MM.1S (cell line): ENCODE measurements at regions not wholly inside any gene's neighbourhood (a gene's known extent, or its start where the extent isn't known, plus 50 kb on each side); places are given as distances from the start of the nearest gene placed in this dataset.

ENCODE experiments used
- DNase-seq: peaks from one replicate; pipeline ENCODE4 v3.0.0-alpha.2; 2015
- H2AFZ ChIP-seq: fragments of 300-600 bp; sonication (generic); 2 replicates; pipeline ENCODE4 v1.6.0; 2016; ENCODE audit warnings: antibody characterized with exemption, low read length
- H3F3A ChIP-seq: fragments of 300-600 bp; sonication (generic); 2 replicates; pipeline ENCODE4 v1.6.1; 2016; ENCODE audit warnings: mild to moderate bottlenecking, antibody characterized with exemption, low read length, moderate library complexity, mixed read lengths; ENCODE audit not compliant: insufficient read depth
- H3K27ac ChIP-seq: fragments of 300-600 bp; sonication (generic); 2 replicates; pipeline ENCODE4 v1.5.1; 2016; ENCODE audit warnings: mild to moderate bottlenecking, low read length
- H3K27me3 ChIP-seq: fragments of 300-600 bp; sonication (generic); replicated peaks from 2 replicates; pipeline ENCODE4 v1.6.0; 2016; ENCODE audit warnings: low read length; ENCODE audit not compliant: insufficient read depth
- H3K36me3 ChIP-seq: fragments of 300-600 bp; sonication (generic); replicated peaks from 2 replicates; pipeline ENCODE4 v1.6.1; 2016; ENCODE audit warnings: mild to moderate bottlenecking, low read length, mixed read lengths; ENCODE audit not compliant: insufficient read depth
- H3K4me1 ChIP-seq: fragments of 300-600 bp; sonication (generic); 2 replicates; pipeline ENCODE4 v1.6.1; 2016; ENCODE audit warnings: low read length, mixed read lengths
- H3K4me2 ChIP-seq: fragments of 300-600 bp; sonication (generic); 2 replicates; pipeline ENCODE4 v1.6.0; 2016; ENCODE audit warnings: low read depth, low read length
- H3K4me3 ChIP-seq: fragments of 300-600 bp; sonication (generic); 2 replicates; pipeline ENCODE4 v1.5.1; 2016; ENCODE audit warnings: low read length, mixed read lengths
- H3K79me2 ChIP-seq: fragments of 300-600 bp; sonication (generic); 2 replicates; pipeline ENCODE4 v1.6.1; 2016; ENCODE audit warnings: mixed run types, low read length, mixed read lengths
- H3K9ac ChIP-seq: fragments of 300-600 bp; sonication (generic); 2 replicates; pipeline ENCODE4 v1.6.1; 2016; ENCODE audit warnings: low read length, mixed read lengths
- H3K9me2 ChIP-seq: fragments of 300-600 bp; sonication (generic); replicated peaks from 2 replicates; pipeline ENCODE4 v1.6.1; 2016; ENCODE audit warnings: mild to moderate bottlenecking, low read length, mixed read lengths; ENCODE audit not compliant: insufficient read depth
- H3K9me3 ChIP-seq: fragments of 300-600 bp; sonication (generic); replicated peaks from 2 replicates; pipeline ENCODE4 v1.6.1; 2016; ENCODE audit warnings: mild to moderate bottlenecking, low read length, mixed read lengths; ENCODE audit not compliant: insufficient read depth
- H4K20me1 ChIP-seq: fragments of 300-600 bp; sonication (generic); 2 replicates; pipeline ENCODE4 v1.6.1; 2016; ENCODE audit warnings: mild to moderate bottlenecking, low read length, moderate library complexity, mixed read lengths; ENCODE audit not compliant: insufficient read depth
- EZH2 ChIP-seq: fragments of 300-600 bp; sonication (generic); optimal IDR thresholded peaks from 2 replicates; pipeline ENCODE3; 2017; ENCODE audit warnings: low read depth, mild to moderate bottlenecking, antibody characterized with exemption, low read length, mixed read lengths
- EZH2phosphoT487 ChIP-seq: fragments of 300-600 bp; sonication (generic); IDR thresholded peaks from 2 replicates; pipeline ENCODE4 v1.6.1; 2018; ENCODE audit warnings: antibody characterized with exemption, low read length
- TF ChIP-seq, protein P1 (sequence below): fragments of 300-600 bp; sonication (generic); IDR thresholded peaks from 2 replicates; pipeline ENCODE4 v1.5.1; 2016; ENCODE audit warnings: antibody characterized with exemption, low read length, mixed read lengths

DNA sequence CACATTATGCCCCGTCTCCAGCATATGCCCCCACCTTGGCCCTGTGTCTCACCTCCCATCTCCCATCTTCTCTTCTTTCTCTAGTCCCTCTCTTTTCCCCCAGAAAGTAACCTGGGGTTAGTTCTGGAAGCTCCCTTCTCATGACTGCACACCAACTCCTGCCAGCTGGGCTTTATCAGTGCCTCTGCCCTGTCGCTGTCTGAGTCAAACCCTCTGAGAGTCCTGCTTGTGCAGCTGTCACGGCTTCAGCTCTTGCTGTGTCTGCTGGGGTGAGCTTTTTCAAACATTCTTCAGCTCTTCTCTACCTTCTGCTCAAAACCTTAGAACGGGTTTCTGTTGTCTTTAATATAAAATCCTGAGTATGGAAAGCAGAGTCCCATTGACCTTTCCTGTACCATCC lies 304.5 kb upstream of the B3GAT1 start:
- no peaks in the 10 kb centered on the region for H3K36me3 ChIP-seq
- H3K4me2 ChIP-seq, result no peak overlapping the region
- DNase-seq, result no peak
- H4K20me1 ChIP-seq, result no peaks in the 10 kb centered on the region
- TF ChIP-seq EZH2phosphoT487 (no peak), EZH2 (no peak)
- TF ChIP-seq, protein P1, sequence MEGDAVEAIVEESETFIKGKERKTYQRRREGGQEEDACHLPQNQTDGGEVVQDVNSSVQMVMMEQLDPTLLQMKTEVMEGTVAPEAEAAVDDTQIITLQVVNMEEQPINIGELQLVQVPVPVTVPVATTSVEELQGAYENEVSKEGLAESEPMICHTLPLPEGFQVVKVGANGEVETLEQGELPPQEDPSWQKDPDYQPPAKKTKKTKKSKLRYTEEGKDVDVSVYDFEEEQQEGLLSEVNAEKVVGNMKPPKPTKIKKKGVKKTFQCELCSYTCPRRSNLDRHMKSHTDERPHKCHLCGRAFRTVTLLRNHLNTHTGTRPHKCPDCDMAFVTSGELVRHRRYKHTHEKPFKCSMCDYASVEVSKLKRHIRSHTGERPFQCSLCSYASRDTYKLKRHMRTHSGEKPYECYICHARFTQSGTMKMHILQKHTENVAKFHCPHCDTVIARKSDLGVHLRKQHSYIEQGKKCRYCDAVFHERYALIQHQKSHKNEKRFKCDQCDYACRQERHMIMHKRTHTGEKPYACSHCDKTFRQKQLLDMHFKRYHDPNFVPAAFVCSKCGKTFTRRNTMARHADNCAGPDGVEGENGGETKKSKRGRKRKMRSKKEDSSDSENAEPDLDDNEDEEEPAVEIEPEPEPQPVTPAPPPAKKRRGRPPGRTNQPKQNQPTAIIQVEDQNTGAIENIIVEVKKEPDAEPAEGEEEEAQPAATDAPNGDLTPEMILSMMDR, result no peak
- no peak overlapping the region for H3K27ac ChIP-seq
- no peaks in the 10 kb centered on the region for H3K27me3 ChIP-seq
- H2AFZ ChIP-seq, result no peak overlapping the region
- H3K9ac ChIP-seq, result no peak overlapping the region
- H3K9me3 ChIP-seq, result no peaks in the 10 kb centered on the region
- no peaks in the 10 kb centered on the region for H3K9me2 ChIP-seq
- H3K79me2 ChIP-seq, result no peaks in the 10 kb centered on the region
- H3K4me3 ChIP-seq, result no peak overlapping the region
- H3K4me1 ChIP-seq, result no peaks in the 10 kb centered on the region
- H3F3A ChIP-seq, result no peaks in the 10 kb centered on the region

DNA sequence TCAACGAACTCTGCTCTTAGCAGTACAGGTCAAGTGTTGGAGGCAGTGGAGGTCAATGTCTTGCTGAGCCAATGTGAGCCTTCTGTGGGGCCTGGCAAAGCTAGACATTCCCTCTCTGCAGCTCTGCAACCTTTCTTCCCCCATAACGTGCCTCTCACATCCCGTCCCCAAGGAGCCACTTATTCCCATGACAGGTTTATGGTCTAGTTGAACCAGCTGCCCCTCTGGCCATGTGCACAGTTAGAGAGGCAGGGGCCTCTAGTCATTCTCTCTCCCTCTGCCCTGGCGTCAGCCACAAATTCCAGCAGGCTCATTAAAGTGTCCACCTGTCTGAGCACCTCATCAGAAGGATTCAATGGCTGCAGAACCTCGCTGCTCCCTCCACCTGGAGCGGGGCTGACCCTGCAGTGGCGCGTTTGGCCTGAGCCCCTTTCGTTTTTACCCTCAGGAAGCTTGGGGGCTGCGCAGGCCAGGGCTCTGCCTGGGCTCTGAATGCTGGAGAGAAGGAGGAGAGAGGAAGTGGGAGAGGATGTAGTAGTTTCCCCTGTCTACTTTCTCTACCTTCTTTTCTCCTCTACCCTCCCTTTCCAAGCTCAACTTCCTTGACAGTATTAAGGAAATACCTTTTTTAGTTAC lies 302.1 kb upstream of the B3GAT1 start:
- Histone ChIP-seq H3K4me3 (no peak overlapping the region), H3K36me3 (no peaks in the 10 kb centered on the region), H4K20me1 (no peaks in the 10 kb centered on the region), H2AFZ (no peak overlapping the region), H3K27me3 (no peaks in the 10 kb centered on the region), H3K9me3 (no peaks in the 10 kb centered on the region), H3K9ac (no peak overlapping the region), H3K4me1 (no peaks in the 10 kb centered on the region), H3F3A (no peaks in the 10 kb centered on the region), H3K9me2 (no peaks in the 10 kb centered on the region), H3K4me2 (no peak overlapping the region), H3K79me2 (no peaks in the 10 kb centered on the region), H3K27ac (no peak overlapping the region)
- TF ChIP-seq EZH2, result no peak
- TF ChIP-seq EZH2phosphoT487, result no peak
- TF ChIP-seq, protein P1, result no peak
- no peak for DNase-seq

DNA sequence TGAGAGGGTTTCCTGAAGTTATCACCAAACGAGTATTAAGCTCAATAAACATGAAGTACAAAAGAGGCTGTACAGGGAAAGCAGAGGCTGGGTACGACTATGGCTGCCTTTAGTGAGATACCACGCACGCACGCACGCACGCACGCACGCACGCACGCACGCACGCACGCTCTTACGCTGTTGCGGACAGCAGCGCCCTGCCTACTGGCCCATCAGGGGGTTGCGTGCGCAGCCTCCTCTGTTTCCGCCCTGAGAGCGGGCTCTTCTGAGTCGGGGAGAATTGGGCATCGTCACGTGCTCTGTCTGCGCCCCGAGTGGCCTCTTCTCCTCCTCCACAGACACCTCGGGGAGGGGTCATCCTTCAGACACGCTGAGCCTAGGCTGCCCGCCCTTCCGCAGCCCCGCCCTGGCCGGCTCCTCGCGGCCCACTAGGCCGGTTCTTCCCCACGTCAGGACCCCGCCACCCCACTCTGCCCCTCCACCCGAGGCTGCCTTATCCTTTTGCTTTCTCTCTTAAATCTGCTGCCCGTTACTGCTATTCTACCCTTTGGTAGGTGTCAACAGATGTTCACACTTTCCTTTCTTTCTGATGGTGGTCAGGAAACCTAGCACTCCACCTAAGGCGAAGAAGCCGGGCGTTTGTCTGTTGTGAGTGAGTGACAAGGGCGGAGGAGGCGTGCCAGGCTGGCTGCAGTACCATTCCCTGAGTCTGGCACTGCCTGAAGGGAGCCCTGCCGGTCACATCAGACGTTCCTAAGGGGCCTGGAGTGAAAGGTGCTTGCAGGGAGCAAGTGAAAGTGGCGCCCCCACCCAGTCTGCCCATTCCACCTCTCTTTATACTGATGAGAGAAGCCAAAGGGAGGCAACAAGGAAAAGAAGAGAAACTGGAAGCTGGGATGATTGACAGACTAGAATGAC lies 300.4 kb upstream of the B3GAT1 start:
- no peaks in the 10 kb centered on the region for H3K36me3 ChIP-seq
- no peak overlapping the region for H3K4me3 ChIP-seq
- H3K27ac ChIP-seq, result no peak overlapping the region
- no peaks in the 10 kb centered on the region for H3K9me3 ChIP-seq
- H3F3A ChIP-seq, result no peaks in the 10 kb centered on the region
- H3K4me1 ChIP-seq, result no peaks in the 10 kb centered on the region
- no peak overlapping the region for H2AFZ ChIP-seq
- no peak overlapping the region for H3K9ac ChIP-seq
- H4K20me1 ChIP-seq, result no peaks in the 10 kb centered on the region
- H3K27me3 ChIP-seq, result no peaks in the 10 kb centered on the region
- H3K79me2 ChIP-seq, result no peaks in the 10 kb centered on the region
- H3K9me2 ChIP-seq, result no peaks in the 10 kb centered on the region
- no peak overlapping the region for H3K4me2 ChIP-seq
- TF ChIP-seq, protein P1, result no peak
- no peak for DNase-seq
